MM.1S (cell line): ENCODE measurements at regions not wholly inside any gene's neighbourhood (a gene's known extent, or its start where the extent isn't known, plus 50 kb on each side); places are given as distances from the start of the nearest gene placed in this dataset.

Experiments
- DNase-seq: peaks from one replicate; pipeline ENCODE4 v3.0.0-alpha.2; 2015
- H2AFZ ChIP-seq: fragments of 300-600 bp; sonication (generic); 2 replicates; pipeline ENCODE4 v1.6.0; 2016; ENCODE audit warnings: antibody characterized with exemption, low read length
- H3F3A ChIP-seq: fragments of 300-600 bp; sonication (generic); 2 replicates; pipeline ENCODE4 v1.6.1; 2016; ENCODE audit warnings: mild to moderate bottlenecking, antibody characterized with exemption, low read length, moderate library complexity, mixed read lengths; ENCODE audit not compliant: insufficient read depth
- H3K27ac ChIP-seq: fragments of 300-600 bp; sonication (generic); 2 replicates; pipeline ENCODE4 v1.5.1; 2016; ENCODE audit warnings: mild to moderate bottlenecking, low read length
- H3K27me3 ChIP-seq: fragments of 300-600 bp; sonication (generic); replicated peaks from 2 replicates; pipeline ENCODE4 v1.6.0; 2016; ENCODE audit warnings: low read length; ENCODE audit not compliant: insufficient read depth
- H3K36me3 ChIP-seq: fragments of 300-600 bp; sonication (generic); replicated peaks from 2 replicates; pipeline ENCODE4 v1.6.1; 2016; ENCODE audit warnings: mild to moderate bottlenecking, low read length, mixed read lengths; ENCODE audit not compliant: insufficient read depth
- H3K4me1 ChIP-seq: fragments of 300-600 bp; sonication (generic); 2 replicates; pipeline ENCODE4 v1.6.1; 2016; ENCODE audit warnings: low read length, mixed read lengths
- H3K4me2 ChIP-seq: fragments of 300-600 bp; sonication (generic); 2 replicates; pipeline ENCODE4 v1.6.0; 2016; ENCODE audit warnings: low read depth, low read length
- H3K4me3 ChIP-seq: fragments of 300-600 bp; sonication (generic); 2 replicates; pipeline ENCODE4 v1.5.1; 2016; ENCODE audit warnings: low read length, mixed read lengths
- H3K79me2 ChIP-seq: fragments of 300-600 bp; sonication (generic); 2 replicates; pipeline ENCODE4 v1.6.1; 2016; ENCODE audit warnings: mixed run types, low read length, mixed read lengths
- H3K9ac ChIP-seq: fragments of 300-600 bp; sonication (generic); 2 replicates; pipeline ENCODE4 v1.6.1; 2016; ENCODE audit warnings: low read length, mixed read lengths
- H3K9me2 ChIP-seq: fragments of 300-600 bp; sonication (generic); replicated peaks from 2 replicates; pipeline ENCODE4 v1.6.1; 2016; ENCODE audit warnings: mild to moderate bottlenecking, low read length, mixed read lengths; ENCODE audit not compliant: insufficient read depth
- H3K9me3 ChIP-seq: fragments of 300-600 bp; sonication (generic); replicated peaks from 2 replicates; pipeline ENCODE4 v1.6.1; 2016; ENCODE audit warnings: mild to moderate bottlenecking, low read length, mixed read lengths; ENCODE audit not compliant: insufficient read depth
- H4K20me1 ChIP-seq: fragments of 300-600 bp; sonication (generic); 2 replicates; pipeline ENCODE4 v1.6.1; 2016; ENCODE audit warnings: mild to moderate bottlenecking, low read length, moderate library complexity, mixed read lengths; ENCODE audit not compliant: insufficient read depth
- CTCF ChIP-seq: fragments of 300-600 bp; sonication (generic); IDR thresholded peaks from 2 replicates; pipeline ENCODE4 v1.5.1; 2016; ENCODE audit warnings: antibody characterized with exemption, low read length, mixed read lengths
- EZH2 ChIP-seq: fragments of 300-600 bp; sonication (generic); optimal IDR thresholded peaks from 2 replicates; pipeline ENCODE3; 2017; ENCODE audit warnings: low read depth, mild to moderate bottlenecking, antibody characterized with exemption, low read length, mixed read lengths
- EZH2phosphoT487 ChIP-seq: fragments of 300-600 bp; sonication (generic); IDR thresholded peaks from 2 replicates; pipeline ENCODE4 v1.6.1; 2018; ENCODE audit warnings: antibody characterized with exemption, low read length

- no peaks in the 10 kb centered on the region for H3K9me2 ChIP-seq
- H3K9me3 ChIP-seq = no peaks in the 10 kb centered on the region
- no peak overlapping the region for H3K9ac ChIP-seq
- no peak overlapping the region for H3K4me3 ChIP-seq
- no peaks in the 10 kb centered on the region for H3K27me3 ChIP-seq
- H3K36me3 ChIP-seq = no peaks in the 10 kb centered on the region
- no peak overlapping the region for H2AFZ ChIP-seq
- no peak for TF ChIP-seq EZH2phosphoT487
- no peak for TF ChIP-seq EZH2
- TF ChIP-seq CTCF = no peak
- no peaks in the 10 kb centered on the region for H3K4me1 ChIP-seq
- no peak overlapping the region for H3K4me2 ChIP-seq
- H3K27ac ChIP-seq = no peak overlapping the region
- DNase-seq = no peak
- H3F3A ChIP-seq = no peaks in the 10 kb centered on the region
- no peaks in the 10 kb centered on the region for H4K20me1 ChIP-seq
- H3K79me2 ChIP-seq = no peaks in the 10 kb centered on the region
Observed at GRCh38 chrX:115408771-115409400, 119.4 kb downstream of the LUZP4 start.

GRCh38 chrX:115409551-115409950 is 120.0 kb downstream of the LUZP4 start:
- H3K9ac ChIP-seq = no peak overlapping the region
- H3K4me2 ChIP-seq = no peak overlapping the region
- no peak overlapping the region for H3K4me3 ChIP-seq
- TF ChIP-seq EZH2 (no peak), EZH2phosphoT487 (no peak), CTCF (no peak)
- no peaks in the 10 kb centered on the region for H3K9me3 ChIP-seq
- H3F3A ChIP-seq = no peaks in the 10 kb centered on the region
- no peaks in the 10 kb centered on the region for H4K20me1 ChIP-seq
- H3K27me3 ChIP-seq = no peaks in the 10 kb centered on the region
- H3K79me2 ChIP-seq = no peaks in the 10 kb centered on the region
- H3K36me3 ChIP-seq = no peaks in the 10 kb centered on the region
- no peak overlapping the region for H3K27ac ChIP-seq
- no peak overlapping the region for H2AFZ ChIP-seq
- no peaks in the 10 kb centered on the region for H3K4me1 ChIP-seq
- no peak for DNase-seq
- H3K9me2 ChIP-seq = no peaks in the 10 kb centered on the region

GRCh38 chrX:115410731-115411428 is 121.4 kb downstream of the LUZP4 start:
- no peak overlapping the region for H3K27ac ChIP-seq
- no peaks in the 10 kb centered on the region for H3K4me1 ChIP-seq
- no peaks in the 10 kb centered on the region for H3K9me2 ChIP-seq
- DNase-seq = no peak
- no peaks in the 10 kb centered on the region for H4K20me1 ChIP-seq
- no peaks in the 10 kb centered on the region for H3K36me3 ChIP-seq
- TF ChIP-seq EZH2phosphoT487 (no peak), CTCF (no peak), EZH2 (no peak)
- H3K9ac ChIP-seq = no peak overlapping the region
- H3K4me2 ChIP-seq = no peak overlapping the region
- H2AFZ ChIP-seq = no peak overlapping the region
- H3K79me2 ChIP-seq = no peaks in the 10 kb centered on the region
- H3K27me3 ChIP-seq = no peaks in the 10 kb centered on the region
- H3K9me3 ChIP-seq = no peaks in the 10 kb centered on the region
- H3F3A ChIP-seq = no peaks in the 10 kb centered on the region
- H3K4me3 ChIP-seq = no peak overlapping the region
